HG03280 (cell line): ENCODE measurements at regions not wholly inside any gene's neighbourhood (a gene's known extent, or its start where the extent isn't known, plus 50 kb on each side); places are given as distances from the start of the nearest gene placed in this dataset.
"Not testable (repeated sequence)": the region's sequence is repeated elsewhere in the genome, so short reads cannot be mapped to it uniquely, and the experiment has no call there.

ENCODE experiments used
- ATAC-seq: cut with Tn5 transposase; IDR thresholded peaks from one replicate; pipeline ENCODE4 v1.9.1; 2021; ENCODE audit warnings: mild to moderate bottlenecking, moderate library complexity; ENCODE audit not compliant: unreplicated experiment

DNA sequence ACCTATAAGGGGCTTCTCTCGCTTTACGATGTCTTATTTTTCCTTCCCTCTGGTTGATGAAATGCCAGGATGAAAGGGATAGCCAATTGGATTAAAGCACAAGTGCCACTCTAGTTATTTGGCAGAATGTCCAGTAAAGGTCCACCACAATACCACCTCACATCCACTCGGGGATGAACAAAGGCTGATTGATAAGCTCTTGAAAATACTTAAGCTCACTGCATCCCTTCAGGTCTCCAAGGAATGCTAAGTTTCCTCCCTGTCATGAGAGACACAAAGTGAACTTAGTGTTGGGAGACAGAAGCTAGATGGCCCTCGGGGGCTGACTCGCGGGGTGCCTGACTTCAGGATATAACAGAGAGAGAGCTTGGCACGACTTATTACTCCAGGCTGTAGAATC is 185.9 kb upstream of the ZNF644 start:
- not testable (repeated sequence) for ATAC-seq

DNA sequence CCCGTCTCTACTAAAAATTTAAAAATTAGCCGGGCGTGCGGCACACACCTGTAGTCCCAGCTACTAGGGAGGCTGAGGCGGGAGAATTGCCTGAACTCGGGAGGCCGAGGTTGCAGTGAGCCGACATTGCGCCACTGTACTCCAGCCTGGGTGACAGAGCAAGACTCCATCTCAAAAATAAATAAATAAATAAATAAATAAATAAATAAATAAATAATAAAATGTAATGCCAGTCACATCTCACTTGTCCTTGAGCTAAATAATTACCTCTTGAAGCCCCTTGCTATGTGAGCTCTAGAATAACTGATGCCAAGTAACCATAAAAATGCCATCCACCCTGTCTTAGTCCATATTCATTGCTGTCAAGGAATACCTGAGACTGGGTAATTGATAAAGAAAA is 182.3 kb upstream of the ZNF644 start:
- not testable (repeated sequence) for ATAC-seq

DNA sequence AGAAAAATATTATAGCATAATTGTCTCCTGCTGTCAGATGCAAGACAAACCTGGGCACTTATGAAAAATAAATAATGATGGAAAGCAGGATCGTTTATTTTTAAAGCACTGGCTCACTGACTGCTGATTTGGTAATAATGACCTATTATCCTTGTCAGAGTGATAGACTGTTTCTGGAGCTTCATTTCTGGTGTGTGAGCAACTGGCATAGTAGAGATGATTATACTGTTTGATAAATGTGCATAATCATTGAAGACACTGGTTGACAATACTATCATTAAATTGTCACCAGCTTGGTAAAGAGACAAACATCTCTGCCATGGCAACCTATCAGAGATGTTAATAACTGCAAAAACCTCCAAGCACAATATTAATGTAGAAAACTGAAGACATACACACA is 179.9 kb upstream of the ZNF644 start:
- ATAC-seq: no peak

DNA sequence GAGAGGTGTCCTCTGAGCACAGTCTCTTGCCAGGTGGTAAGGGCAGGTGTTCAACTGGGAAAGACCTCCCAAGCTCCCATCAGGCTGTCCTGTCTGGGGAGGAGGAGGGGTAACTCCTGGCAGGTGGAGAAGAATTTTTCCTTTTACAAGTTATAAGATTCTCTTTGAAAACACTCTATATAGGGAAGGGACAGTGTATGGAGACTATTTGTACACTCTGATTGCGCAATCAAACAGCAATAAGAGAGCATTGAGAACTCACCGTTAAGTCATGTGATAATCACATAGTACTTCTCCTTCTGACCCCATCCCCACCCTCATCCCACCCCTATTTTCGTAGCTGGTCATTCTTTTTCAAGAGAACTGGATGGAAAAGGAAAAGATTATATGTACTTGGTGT is 179.3 kb upstream of the ZNF644 start:
- ATAC-seq: no peak

DNA sequence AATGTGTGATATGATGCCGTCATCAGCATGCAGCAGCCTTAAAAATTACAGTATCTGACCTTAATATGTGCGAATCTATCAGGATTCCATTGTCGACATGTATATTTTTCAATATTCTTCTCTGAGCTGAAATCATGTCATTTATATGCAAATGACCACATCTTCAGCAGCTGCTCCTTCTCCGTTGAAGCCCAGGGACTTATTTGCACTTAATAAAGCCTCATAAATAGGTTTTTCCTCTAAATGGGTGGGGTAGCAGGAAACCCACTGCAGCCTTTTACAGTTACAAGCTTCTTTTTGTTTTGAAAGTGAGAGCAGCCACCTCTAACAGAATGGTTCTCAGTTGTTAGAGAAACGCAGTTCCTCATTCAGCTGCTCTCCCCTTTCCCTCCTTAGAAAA is 178.8 kb upstream of the ZNF644 start:
- ATAC-seq: no peak

DNA sequence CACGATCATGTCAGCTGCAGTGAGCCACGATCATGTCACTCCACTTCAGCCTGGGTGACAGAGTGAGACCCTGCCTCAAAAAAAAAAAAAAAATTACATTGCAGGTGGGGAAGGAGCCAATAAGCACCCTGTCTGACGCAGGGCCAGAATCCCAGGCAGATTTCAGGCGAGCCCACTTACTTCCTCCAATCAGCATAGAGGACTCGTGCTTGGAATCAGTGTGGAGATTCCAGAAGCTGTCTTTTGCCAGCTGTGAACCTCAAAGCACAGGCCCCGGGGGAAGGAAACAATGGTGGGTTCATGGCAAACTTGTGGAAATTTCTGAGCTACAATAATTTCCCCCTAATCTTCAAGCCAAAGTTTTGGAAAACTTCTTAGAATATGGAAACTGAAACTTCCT is 178.2 kb upstream of the ZNF644 start:
- no peak for ATAC-seq

DNA sequence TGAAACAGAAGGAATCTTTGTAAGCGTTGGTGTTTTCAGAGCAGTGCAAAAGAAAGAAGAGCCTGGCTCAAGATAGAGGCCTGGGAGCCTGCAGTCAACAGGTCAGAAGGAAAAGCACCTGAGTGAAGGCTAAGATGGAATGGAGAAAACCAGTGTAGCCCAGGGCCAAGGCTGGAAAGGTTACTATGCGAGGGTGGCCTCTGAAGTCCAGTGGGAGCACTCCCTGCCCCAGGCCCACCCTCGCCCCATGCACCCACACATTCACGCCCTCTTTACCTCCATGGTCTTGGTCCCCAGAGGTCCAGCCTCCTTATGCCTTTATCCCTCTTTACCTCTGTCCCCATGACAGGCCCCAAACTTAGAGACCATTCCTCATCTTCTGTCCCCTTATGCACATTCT is 169.2 kb upstream of the ZNF644 start:
- ATAC-seq: no peak

DNA sequence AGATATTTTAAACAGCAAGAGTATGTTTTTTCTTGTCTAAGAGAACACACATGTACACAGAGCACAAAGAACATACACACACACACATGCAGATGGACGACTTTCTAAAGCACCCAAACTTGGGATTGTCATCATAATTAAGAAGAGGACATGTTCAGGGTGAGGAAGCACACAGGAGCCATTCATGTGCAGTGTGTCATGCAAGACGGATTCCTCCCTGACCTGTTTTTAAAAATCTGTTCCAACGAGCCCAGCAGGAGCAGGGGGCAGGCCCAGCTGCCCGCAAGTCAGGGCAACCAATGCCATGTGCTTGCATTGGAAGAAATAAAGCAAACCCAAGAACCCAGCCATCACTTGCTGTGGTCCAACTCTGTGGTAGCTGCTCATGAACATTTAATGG is 167.3 kb upstream of the ZNF644 start:
- ATAC-seq: no peak

DNA sequence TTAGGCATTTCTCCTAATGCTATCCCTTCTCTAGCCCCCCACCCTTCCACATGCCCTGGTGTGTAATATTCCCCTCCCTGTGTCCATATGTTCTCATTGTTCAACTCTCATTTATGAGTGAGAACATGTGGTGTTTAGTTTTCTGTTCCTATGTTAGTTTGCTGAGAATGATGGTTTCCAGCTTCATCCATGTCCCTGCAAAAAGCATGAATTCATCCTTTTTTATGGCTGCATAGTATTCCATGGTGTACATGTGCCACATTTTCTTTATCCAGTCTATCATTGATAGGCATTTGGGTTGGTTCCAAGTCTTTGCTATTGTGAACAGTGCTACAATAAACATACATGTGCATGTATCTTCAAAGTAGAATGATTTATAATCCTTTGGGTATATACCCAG is 161.0 kb upstream of the ZNF644 start:
- not testable (repeated sequence) for ATAC-seq

DNA sequence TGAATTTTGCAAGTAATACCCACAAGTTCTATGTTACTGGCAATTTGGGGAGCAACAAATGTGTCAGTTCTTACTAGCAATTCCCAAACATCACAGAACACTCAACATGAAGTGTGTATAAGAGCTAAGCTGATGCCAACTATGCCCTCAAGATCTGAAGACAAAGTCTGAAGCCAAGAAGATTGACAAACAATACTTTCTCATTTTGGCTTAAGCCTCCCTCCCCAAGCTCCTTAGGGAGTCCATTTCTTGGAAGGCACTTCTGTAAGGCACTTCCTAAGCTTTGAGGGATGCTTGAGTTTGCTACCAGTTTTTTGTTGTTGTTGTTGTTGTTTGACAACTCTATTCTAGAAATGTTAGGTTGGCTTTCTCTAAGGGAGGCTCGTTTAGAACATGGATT is 154.4 kb upstream of the ZNF644 start:
- ATAC-seq: no peak

DNA sequence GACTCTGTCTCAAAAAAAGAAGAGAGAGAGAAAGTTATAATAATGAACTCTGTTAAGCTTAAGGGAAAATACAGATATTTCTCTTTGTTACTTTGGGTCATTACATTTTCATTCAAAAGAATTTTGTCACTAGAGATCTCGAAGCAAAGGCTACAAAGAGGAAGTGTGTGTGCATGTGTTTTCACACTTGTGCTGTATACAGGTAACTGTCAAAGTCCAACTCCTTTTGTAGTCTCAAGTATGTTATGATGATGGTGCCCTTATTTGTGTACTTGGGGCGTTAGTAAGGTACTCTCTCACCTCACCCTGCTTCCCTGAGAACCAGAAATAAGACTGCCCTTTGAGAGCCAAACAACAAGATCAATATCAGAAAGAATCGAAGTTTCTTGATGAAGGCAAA is 152.9 kb upstream of the ZNF644 start:
- no peak for ATAC-seq

DNA sequence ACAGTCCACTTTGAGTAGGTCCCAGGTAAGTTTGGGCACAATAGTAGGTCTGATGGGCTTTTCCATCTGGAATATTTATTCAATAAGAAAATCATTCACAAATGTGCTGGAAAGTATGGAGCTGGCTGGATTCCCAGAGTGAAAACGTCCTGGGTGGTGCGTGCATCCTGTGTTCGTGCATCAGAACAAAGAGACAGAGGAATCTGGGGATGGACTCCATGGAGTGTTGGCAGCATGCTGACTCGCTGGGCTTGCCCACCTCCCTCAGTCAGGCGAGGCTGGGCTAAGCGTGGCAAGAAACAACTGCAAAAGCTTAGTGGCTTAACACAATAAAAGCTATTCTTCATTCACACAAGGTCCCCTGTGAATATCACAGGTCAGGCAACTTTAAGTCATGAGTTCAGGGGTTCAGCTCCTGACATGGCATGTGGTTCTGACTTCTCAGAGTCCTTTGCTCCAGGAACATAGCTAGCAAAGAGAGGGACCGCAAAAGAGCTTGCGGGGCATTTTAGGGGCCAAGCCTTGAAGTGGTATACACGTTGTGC is 151.6 kb upstream of the ZNF644 start:
- no peak for ATAC-seq

DNA sequence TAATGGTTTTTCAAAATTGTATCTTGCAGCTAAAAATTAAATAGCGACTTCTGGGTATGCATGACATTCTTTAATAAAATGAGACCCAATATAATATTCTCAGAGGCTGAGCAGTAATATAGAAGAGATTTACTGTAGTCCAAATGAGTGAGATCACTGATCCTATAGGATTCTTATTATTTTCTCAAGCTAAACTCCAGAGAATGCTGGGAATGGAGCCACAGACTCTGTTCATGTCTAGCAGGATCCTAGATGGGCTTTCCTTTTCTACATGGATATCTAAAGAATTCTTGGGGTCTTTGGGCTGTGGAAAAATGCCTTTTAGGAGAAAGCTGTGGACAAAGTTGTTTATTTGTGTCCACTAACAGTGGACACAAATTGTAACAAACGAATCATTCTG is 150.7 kb upstream of the ZNF644 start:
- ATAC-seq: no peak

DNA sequence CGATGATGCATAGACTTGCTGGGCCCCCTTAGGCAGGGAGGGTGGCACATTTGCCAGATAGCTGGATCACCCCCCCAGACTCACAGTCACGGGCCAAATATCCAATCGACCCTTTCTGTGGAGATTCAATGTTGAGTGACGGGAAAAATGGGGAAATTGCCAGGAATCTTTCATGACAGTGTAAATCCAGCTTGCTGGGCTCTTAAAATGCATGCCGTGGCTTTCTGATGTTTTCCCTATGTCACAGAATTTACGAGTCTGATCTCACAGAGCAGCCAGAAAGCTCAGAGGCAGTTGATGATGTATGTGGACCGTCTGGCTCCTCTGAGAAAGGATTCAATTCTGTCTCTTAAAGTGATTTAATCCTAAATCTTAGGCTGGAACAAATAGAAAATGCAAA is 150.1 kb upstream of the ZNF644 start:
- no peak for ATAC-seq

DNA sequence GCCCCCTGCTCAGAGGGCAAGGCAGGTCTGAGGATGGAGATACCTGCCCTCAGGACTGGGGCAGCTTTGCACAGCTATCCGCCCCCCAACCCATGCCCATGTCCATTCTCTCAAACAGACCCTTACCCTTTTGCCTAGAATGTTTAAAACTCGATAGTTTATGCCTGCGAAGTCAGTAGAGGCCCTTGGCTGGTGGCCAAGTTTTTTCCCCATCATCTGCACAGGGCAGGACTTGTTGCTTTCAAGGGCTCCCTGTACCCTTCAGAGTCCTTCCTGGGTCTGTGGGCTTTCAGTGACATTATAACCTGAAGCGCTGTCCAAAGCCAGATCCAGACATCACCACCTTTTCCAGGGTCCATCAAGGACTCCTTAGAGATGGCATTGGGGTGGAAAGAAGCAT is 148.7 kb upstream of the ZNF644 start:
- no peak for ATAC-seq

DNA sequence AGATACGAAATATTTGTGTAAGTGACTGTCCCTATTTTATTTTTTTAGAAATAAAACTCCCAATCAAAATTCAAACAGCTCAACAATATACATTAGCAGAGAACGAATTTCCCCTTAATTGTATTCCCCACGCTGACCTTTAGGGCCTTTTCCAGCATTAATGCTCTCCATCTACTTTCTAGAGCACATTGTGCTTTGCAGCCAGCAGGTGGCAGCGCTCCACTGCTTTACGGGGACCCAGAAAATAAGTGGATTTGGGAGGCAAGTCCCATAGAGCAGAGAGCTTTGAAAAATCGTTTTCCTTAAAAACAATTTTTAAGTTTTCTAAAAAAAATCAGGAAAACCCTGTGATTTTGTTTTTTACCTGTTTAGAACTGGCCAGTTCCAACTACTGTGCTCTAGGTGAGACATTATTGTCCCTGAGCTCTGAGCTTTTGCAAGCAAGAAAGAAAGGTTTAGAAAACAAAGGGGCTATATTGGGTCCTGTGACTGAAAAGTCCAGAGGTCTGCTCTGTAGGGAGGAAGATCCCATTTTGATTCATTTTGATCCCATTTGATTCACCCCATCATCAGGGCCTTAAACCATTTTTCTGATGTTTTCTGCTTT is 144.4 kb upstream of the ZNF644 start:
- no peak for ATAC-seq

DNA sequence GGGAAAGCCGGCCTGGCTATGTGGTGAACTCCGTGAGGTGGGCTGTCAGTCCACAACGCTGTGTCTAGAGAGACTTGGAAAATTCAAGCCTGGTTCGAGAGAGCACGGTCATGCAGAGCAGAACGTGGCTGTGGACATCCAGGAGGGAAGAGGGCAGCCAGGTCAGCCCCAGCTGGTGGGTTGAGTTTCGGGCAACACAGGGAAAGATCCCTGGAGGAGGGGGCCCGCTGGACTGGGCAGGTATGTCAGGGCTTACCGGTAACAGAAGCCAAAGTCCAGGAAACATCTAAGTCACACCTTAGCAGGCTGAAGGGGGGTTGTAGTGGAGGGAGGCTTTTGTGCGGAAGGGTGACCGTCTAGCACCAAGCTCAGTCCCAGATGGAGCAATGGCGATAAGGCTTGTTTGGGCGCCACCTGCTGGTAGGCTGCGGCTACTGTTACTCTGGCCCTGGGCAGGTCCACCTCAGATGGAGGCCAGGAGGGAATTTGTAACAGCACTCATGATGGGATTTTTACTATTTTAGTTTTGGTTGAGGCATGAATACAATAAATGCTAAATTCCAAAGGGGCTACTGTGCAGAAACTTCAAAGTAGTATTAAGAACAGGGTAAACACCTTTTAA is 143.3 kb upstream of the ZNF644 start:
- peak; percentile 83 for ATAC-seq

DNA sequence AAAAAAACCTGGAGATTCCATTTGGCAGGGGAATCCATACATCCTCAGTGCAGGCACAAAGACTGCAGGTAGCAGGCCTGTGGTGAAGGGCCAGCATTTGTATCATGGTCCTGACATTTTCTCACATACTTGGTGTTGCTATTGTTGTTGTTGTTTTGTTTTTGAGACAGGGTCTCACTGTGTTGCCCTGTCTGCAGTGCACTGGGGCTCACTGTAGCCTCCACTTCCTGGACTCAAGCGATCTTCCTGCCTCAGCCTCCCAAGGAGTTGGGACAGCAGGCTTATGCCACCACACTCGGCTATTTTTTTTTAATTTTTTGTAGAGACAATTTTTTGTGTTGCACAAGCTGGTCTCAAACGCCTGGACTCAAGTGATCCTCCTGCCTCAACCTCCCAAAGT is 140.8 kb upstream of the ZNF644 start:
- no peak for ATAC-seq

DNA sequence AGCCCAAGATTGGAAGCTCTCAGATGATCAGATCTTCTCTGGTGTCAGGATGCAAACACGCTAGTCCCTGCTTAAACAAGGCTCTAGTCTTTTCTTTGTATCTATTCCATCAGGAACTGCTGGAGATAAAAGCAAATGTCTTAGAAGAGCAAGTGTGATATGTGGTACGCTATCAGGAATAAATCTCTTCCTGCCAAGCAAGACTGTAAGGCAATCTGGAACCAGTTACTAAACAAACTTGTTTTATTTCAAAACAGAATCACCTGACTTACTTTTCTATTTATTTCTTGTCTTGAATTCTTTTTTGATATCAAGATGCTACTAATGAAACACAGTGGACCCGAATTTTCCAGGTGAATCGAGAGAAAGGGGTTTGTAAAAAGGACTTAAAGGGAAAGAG is 139.9 kb upstream of the ZNF644 start:
- no peak for ATAC-seq

DNA sequence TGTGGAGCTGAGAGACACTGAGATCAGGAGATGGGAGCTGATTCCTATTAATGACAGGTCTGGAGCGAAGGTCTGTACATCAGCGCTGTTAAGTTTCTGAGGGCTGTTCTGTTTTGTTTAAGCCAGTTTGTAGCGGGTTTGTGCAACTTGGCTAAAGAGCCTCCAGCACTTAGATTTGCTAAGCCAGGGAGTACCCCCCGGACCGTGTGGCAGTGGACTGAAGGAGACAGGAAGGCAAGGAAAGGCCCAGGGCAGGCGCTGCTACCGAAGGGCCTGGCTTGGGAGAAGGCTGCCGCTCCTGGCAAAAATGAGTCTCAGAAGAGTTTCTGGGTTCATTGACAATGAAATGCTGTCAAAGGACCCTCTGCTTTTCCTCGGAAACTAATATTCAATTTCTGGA is 139.3 kb upstream of the ZNF644 start:
- no peak for ATAC-seq

DNA sequence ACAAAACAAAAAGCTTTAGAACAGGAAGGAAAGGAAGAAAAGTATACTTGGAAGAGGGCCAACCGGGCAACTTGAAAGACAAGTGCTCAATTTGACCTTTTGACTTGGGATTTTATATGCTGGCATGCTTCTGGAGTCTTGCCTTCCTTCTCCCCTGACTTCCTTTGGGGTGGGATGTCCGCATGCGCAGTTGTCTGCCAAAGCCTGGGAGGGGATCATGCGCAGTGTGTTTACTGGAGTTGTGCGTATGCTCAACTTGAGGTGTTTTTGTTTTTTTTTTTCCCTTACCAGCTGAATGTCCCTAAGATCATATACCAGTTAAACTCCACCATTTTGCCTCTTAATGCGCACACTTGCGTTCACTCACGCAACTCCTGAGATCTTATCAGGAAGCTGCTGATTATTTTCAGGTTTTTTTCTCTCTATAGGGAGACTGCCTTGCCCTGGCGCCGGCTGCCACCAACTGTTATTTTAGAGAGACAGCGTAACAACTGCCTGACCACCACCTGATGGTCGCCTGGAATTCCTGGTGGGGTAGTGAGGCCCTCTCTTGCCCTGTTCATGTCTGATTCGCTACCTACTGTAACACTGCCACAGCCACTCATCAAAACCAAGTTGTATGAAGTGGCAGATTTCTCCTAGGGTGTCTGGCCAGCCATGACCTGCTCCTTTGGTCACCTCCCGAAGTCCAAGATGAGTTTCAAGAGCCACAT is 138.7 kb upstream of the ZNF644 start:
- ATAC-seq: no peak

DNA sequence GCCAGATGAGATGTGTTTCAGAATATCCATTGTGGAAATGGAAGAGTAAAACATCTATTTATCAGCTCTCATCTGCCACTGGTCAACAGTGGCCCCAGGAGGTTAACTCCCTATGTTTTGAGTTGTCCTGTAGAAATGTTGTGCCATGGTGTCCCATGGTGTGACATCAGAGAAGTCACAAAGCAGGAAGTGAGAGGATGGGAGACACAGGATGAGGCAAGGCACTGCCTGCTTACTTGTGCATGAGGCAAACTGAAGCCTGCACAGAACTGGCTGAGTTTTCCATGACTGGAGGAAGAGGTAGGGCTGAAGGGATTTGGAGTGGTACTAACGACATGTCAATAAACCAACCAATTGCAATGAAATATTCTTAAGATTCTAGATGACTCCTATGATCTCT is 131.5 kb upstream of the ZNF644 start:
- no peak for ATAC-seq
